ENCODE measurements at regions not wholly inside any gene's neighbourhood (a gene's known extent, or its start where the extent isn't known, plus 50 kb on each side); places are given as distances from the start of the nearest gene placed in this dataset.

GRCh38 chr3:30354513-30354912, 251.9 kb upstream of the TGFBR2 start:
- Mint-ChIP-seq H3K9me3 (no peaks in the 10 kb centered on the region), H3K27me3 (ENCODE audit: low read depth) (no peaks in the 10 kb centered on the region), H3K36me3 (no peaks in the 10 kb centered on the region), H3K4me1 (peaks cover 28% of the 10 kb centered on the region), H3K27ac (peak overlapping the region; percentile 2), H3K4me3 (no peak overlapping the region)
- no peak for DNase-seq (ENCODE audit: low spot score in 2 of 2, unreplicated experiment in 2 of 2)
- no peak for TF ChIP-seq CTCF (IDR thresholded peaks at IDR 0.05; ENCODE audit: unreplicated experiment)

- Mint-ChIP-seq H3K36me3 (no peaks in the 10 kb centered on the region), H3K4me1 (peaks cover 25% of the 10 kb centered on the region), H3K4me3 (no peak overlapping the region), H3K27ac (peak overlapping the region; percentile 2), H3K27me3 (ENCODE audit: low read depth) (no peaks in the 10 kb centered on the region), H3K9me3 (no peaks in the 10 kb centered on the region)
- no peak for DNase-seq (ENCODE audit: low spot score in 2 of 2, unreplicated experiment in 2 of 2)
- no peak for TF ChIP-seq CTCF (IDR thresholded peaks at IDR 0.05; ENCODE audit: unreplicated experiment)
These were observed 251.4 kb upstream of the TGFBR2 start for GRCh38 chr3:30354972-30355371.

GRCh38 chr3:30355622-30356021, 250.8 kb upstream of the TGFBR2 start:
- no peak for DNase-seq (ENCODE audit: low spot score in 2 of 2, unreplicated experiment in 2 of 2)
- no peaks in the 10 kb centered on the region for H3K36me3 Mint-ChIP-seq
- peaks cover 25% of the 10 kb centered on the region for H3K4me1 Mint-ChIP-seq
- H3K27me3 Mint-ChIP-seq (ENCODE audit: low read depth): no peaks in the 10 kb centered on the region
- no peaks in the 10 kb centered on the region for H3K9me3 Mint-ChIP-seq
- H3K4me3 Mint-ChIP-seq: no peak overlapping the region
- no peak overlapping the region for H3K27ac Mint-ChIP-seq
- TF ChIP-seq CTCF (IDR thresholded peaks at IDR 0.05; ENCODE audit: unreplicated experiment): no peak

- no peaks in the 10 kb centered on the region for H3K27me3 Mint-ChIP-seq (ENCODE audit: low read depth)
- H3K4me1 Mint-ChIP-seq: peaks cover 25% of the 10 kb centered on the region
- no peaks in the 10 kb centered on the region for H3K36me3 Mint-ChIP-seq
- H3K4me3 Mint-ChIP-seq: no peak overlapping the region
- no peaks in the 10 kb centered on the region for H3K9me3 Mint-ChIP-seq
- H3K27ac Mint-ChIP-seq: no peak overlapping the region
- DNase-seq (ENCODE audit: low spot score in 2 of 2, unreplicated experiment in 2 of 2): no peak
- TF ChIP-seq CTCF (IDR thresholded peaks at IDR 0.05; ENCODE audit: unreplicated experiment): no peak
These were observed 249.3 kb upstream of the TGFBR2 start for GRCh38 chr3:30356866-30357753.

GRCh38 chr3:30357897-30358296, 248.5 kb upstream of the TGFBR2 start:
- Mint-ChIP-seq H3K27me3 (ENCODE audit: low read depth) (no peaks in the 10 kb centered on the region), H3K4me3 (no peak overlapping the region), H3K9me3 (no peaks in the 10 kb centered on the region), H3K27ac (no peak overlapping the region), H3K4me1 (peaks cover 25% of the 10 kb centered on the region), H3K36me3 (no peaks in the 10 kb centered on the region)
- TF ChIP-seq CTCF (IDR thresholded peaks at IDR 0.05; ENCODE audit: unreplicated experiment): no peak
- no peak for DNase-seq (ENCODE audit: low spot score in 2 of 2, unreplicated experiment in 2 of 2)
